Lower leg skin (tissue), 4 donors: ENCODE measurements at regions not wholly inside any gene's neighbourhood (a gene's known extent, or its start where the extent isn't known, plus 50 kb on each side); places are given as distances from the start of the nearest gene placed in this dataset.

Source experiments
- DNase-seq, 2 donors: peaks; one replicate each; pipeline ENCODE4 v3.0.0-alpha.2; 2019; ENCODE audit warnings: low spot score in 2 of 2
- H3K4me3 ChIP-seq: fragments of 200-600 bp; sonication (generic); 2 replicates; pipeline ENCODE4 v1.5.1; 2017; ENCODE audit warnings: mild to moderate bottlenecking, low read depth; ENCODE audit not compliant: poor library complexity, severe bottlenecking
- POLR2A ChIP-seq, 2 donors: fragments of 450-650 bp; IDR thresholded peaks; one replicate each; pipeline ENCODE4 v1.6.1; 2016 to 2017; ENCODE audit warnings: antibody characterized with exemption in 2 of 2, mild to moderate bottlenecking in 1 of 2, moderate library complexity in 1 of 2
- WGBS, 2 donors: methylation state at CpG; one replicate each; pipeline ENCODE4 v1.1.5; 2018; 5-methylcytosine and 5-hydroxymethylcytosine counted together
- intact Hi-C: fragments of 100-400 bp; cut with DNase I; formaldehyde crosslinking; loops from one replicate; pipeline ENCODE4 v1.15.0; 2023; ENCODE audit warnings: low total_unique reads
- TF ChIP-seq, protein P1 (sequence below), 3 donors: fragments of 450-650 bp; IDR thresholded peaks; one replicate each; pipeline ENCODE4 v1.5.1; 2016; ENCODE audit warnings: antibody characterized with exemption in 3 of 3, mild to moderate bottlenecking in 3 of 3, moderate library complexity in 2 of 3

DNA sequence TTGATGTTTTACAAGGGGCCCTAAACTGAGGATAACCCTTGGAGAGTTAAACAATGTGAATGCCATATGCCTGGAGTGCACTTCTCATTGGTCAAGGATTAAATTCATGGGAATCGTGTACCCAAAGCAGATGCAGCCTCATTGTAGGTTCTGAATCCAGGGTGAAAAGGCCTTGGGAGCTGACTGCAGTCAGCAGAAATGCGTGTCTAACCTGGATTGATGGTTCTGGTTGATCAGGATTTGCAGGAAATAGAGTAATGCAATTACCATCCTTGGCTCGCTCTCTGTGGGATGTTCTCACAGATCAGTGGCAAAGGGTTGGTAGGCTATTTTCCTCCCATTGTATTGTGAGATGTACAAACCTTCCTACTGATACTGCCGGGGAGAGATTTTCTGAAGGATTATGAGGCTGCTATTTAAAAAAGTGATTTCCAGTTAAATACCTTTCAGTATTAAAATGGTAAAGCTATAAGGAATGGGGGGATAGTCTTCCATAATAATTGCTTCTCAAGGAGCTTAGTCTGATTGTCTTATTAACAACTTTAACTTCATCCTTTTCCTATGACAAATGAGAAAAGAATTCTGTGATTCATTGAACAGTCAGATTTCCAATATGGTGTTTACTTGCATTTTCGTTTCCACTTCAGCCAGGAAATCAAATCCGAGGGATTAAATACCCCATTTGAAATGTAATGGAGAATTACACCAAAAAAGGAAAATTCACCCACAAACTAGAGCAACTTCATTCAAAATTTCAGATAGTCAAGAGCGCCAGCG is 1028.1 kb upstream of the EEF2KMT start:
- intact Hi-C loops = no loop called here
- TF ChIP-seq, protein P1, sequence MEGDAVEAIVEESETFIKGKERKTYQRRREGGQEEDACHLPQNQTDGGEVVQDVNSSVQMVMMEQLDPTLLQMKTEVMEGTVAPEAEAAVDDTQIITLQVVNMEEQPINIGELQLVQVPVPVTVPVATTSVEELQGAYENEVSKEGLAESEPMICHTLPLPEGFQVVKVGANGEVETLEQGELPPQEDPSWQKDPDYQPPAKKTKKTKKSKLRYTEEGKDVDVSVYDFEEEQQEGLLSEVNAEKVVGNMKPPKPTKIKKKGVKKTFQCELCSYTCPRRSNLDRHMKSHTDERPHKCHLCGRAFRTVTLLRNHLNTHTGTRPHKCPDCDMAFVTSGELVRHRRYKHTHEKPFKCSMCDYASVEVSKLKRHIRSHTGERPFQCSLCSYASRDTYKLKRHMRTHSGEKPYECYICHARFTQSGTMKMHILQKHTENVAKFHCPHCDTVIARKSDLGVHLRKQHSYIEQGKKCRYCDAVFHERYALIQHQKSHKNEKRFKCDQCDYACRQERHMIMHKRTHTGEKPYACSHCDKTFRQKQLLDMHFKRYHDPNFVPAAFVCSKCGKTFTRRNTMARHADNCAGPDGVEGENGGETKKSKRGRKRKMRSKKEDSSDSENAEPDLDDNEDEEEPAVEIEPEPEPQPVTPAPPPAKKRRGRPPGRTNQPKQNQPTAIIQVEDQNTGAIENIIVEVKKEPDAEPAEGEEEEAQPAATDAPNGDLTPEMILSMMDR (IDR thresholded peaks at IDR 0.05) = no peak
- TF ChIP-seq POLR2A (IDR thresholded peaks at IDR 0.05) = no peak
- WGBS, 2 donors = 55% methylated on average over 8 of the region's 8 CpGs
- H3K4me3 ChIP-seq = no peak overlapping the region
- no peak for DNase-seq

DNA sequence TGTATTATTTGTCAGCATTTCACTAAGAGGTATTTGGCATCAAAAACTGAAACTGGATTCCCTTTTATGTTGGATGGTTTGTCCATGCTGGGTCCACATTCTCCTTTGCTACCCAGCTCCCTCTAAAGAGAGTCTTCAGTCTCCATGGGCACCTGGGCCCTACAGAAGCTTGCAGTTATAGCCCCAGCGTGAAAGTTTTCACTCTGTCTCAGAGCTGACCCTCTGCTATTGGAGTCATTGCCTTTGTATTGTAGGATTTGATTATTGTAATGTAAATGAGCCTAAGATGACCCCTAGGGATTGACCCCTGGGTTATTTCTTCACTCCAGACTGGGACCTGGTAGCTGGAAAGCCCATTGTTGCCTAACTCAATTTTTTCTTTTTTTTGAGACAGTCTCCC is 1026.5 kb upstream of the EEF2KMT start:
- intact Hi-C loops = no loop called here
- no peak overlapping the region for H3K4me3 ChIP-seq
- 58 to 60% methylated on average over 1 of the region's 1 CpG for WGBS, 2 donors
- TF ChIP-seq, protein P1 (IDR thresholded peaks at IDR 0.05) = no peak
- no peak for TF ChIP-seq POLR2A (IDR thresholded peaks at IDR 0.05)
- no peak for DNase-seq

DNA sequence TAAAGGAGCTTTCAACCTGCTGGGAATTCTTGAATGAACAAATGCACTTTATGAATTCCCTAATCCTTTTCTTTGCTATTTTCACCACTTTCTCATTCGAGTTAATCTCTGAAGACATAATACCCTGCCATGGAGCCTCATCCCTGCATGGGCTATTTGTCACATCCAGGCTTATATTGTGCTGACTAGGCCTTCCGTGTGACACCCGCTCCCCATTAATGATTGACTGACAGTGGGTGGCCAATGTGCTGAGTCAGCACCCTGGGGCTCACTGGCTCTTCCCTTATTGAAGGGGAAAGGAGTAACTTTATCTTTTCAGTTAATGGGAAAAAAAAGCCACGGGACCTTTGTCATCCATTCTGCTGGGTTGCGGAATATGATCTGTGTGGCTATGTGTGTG is 1024.8 kb upstream of the EEF2KMT start:
- H3K4me3 ChIP-seq = no peak overlapping the region
- WGBS, 2 donors = 50 to 58% methylated on average over 5 of the region's 5 CpGs
- no peak for DNase-seq
- intact Hi-C loops = no loop called here
- no peak for TF ChIP-seq POLR2A (IDR thresholded peaks at IDR 0.05)
- TF ChIP-seq, protein P1 (IDR thresholded peaks at IDR 0.05) = no peak

DNA sequence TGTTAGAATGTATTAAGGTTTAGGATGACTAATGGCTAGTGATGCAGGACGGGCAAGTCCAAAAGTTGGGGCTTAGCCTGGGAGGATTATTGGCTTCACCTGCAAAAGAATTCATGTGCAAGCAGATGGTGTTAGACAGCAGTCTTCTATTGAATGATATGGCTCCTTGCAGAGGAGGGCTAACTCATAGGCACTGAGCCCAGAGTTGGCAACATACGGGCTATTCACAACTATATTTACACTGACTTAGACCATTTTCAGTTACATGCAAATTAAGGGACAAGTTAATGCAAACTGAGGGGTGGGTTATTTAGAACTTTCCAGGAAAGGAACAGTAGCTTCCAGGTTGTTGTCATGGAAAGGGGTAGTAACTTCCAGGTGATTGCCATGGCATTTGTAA is 1017.1 kb upstream of the EEF2KMT start:
- intact Hi-C loops = no loop called here
- no peak overlapping the region for H3K4me3 ChIP-seq
- no peak for DNase-seq
- WGBS, 2 donors = 61 to 63% methylated on average over 2 of the region's 2 CpGs
- TF ChIP-seq, protein P1 (IDR thresholded peaks at IDR 0.05) = no peak
- no peak for TF ChIP-seq POLR2A (IDR thresholded peaks at IDR 0.05)

DNA sequence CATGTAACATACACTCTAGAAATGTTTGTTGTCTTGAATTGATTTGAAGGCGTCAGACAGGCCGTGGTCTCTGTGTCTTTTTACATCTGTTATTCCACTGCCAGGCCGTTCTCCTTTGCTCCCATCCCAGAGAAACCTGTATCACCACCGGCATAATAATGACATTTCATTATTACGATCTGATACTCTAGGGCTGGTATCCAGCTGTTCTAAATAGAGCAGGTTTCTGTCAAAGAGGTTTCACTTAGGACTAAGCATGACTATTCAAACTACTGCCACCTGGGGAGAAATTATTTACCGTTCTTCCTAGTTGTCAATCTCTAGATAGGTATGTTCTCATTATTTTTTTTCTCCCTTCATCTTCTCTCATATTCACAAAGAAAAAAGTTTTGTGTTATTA is 1016.2 kb upstream of the EEF2KMT start:
- 46 to 56% methylated on average over 6 of the region's 6 CpGs for WGBS, 2 donors

More for the DNA sequence above, 1016.2 kb upstream of the EEF2KMT start:
- intact Hi-C loops = no loop called here
- no peak overlapping the region for H3K4me3 ChIP-seq
- TF ChIP-seq, protein P1 (IDR thresholded peaks at IDR 0.05) = no peak
- no peak for TF ChIP-seq POLR2A (IDR thresholded peaks at IDR 0.05)
- DNase-seq = no peak
